ENCODE measurements at regions not wholly inside any gene's neighbourhood (a gene's known extent, or its start where the extent isn't known, plus 50 kb on each side); places are given as distances from the start of the nearest gene placed in this dataset.

- POLR2A ChIA-PET (ENCODE audit: partially characterized antibody): no interaction called here
- Histone ChIP-seq H3K18ac (ENCODE audit: extremely low read depth, low read length) (no peak overlapping the region), H2BK20ac (ENCODE audit: low read length) (peak overlapping the region; percentile 73; the same call in 1 of the 2 replicates), H3K4ac (replicated peaks; ENCODE audit: insufficient read length, low read depth, low read length) (no peak overlapping the region), H4K5ac (ENCODE audit: insufficient read length, low read depth, low read length) (no peak overlapping the region), H3K23me2 (ENCODE audit: low read depth, low read length) (no peaks in the 10 kb centered on the region), H2BK12ac (ENCODE audit: low read depth, low read length) (peak overlapping the region; percentile 85; the same call in 1 of the 2 replicates), H2AFZ (ENCODE audit: low read length) (peak overlapping the region; percentile 92; the same call in 1 of the 2 replicates), H3K56ac (replicated peaks; ENCODE audit: insufficient read length, low read depth, low read length) (no peak overlapping the region), H3K27me3 (replicated peaks in 1 of 4; ENCODE audit: control insufficient read depth in 3 of 4, extremely low read depth in 1 of 4, insufficient read depth in 3 of 4, low read length in 3 of 4) (no peaks in the 10 kb centered on the region), H2BK15ac (ENCODE audit: low read length) (no peak overlapping the region), H3K36me3 (ENCODE audit: control insufficient read depth in 2 of 4, insufficient read depth in 4 of 4, low read length in 3 of 4) (no peaks in the 10 kb centered on the region), H2BK5ac (ENCODE audit: low read depth, low read length) (0 out of 2 replicates have a peak overlapping the region, but pooled peaks have one; percentile 75), H4K91ac (replicated peaks; ENCODE audit: insufficient read length, low read length) (no peak overlapping the region), H3K4me1 (replicated peaks in 1 of 4; ENCODE audit: control insufficient read depth in 3 of 4, insufficient read depth in 4 of 4, low read length in 3 of 4) (peaks cover 0 to 11% (median 4%) of the 10 kb centered on the region in 4 experiments; a peak in 3 of 7 replicates), H3K4me3 (ENCODE audit: extremely low read depth in 1 of 4, insufficient read depth in 2 of 4, low read depth in 3 of 4, low read length in 4 of 4) (no peak overlapping the region), H4K20me1 (replicated peaks in 1 of 2; ENCODE audit: control insufficient read depth in 1 of 2, insufficient read depth in 2 of 2, low read length in 2 of 2) (no peaks in the 10 kb centered on the region), H3K79me2 (ENCODE audit: control insufficient read depth in 1 of 2, insufficient read depth in 2 of 2, low read length in 2 of 2) (no peaks in the 10 kb centered on the region), H3K9ac (replicated peaks in 1 of 4; ENCODE audit: extremely low read depth in 1 of 4, low read depth in 3 of 4, low read length in 3 of 4) (no peak overlapping the region), H2BK120ac (replicated peaks; ENCODE audit: low read depth, low read length) (no peak overlapping the region), H3K27ac (ENCODE audit: low read depth, low read length) (no peak overlapping the region), H2AK5ac (ENCODE audit: low read depth, low read length) (no peak overlapping the region), H3K14ac (ENCODE audit: insufficient read length) (no peak overlapping the region), H3K79me1 (ENCODE audit: low read depth, low read length) (no peaks in the 10 kb centered on the region), H3K4me2 (ENCODE audit: insufficient read depth in 1 of 2, low read depth in 2 of 2, low read length in 2 of 2) (peak overlapping the region in 1 of 2 experiments; percentile 22; a peak in 1 of 4 replicates), H3K9me3 (ENCODE audit: insufficient read depth in 2 of 2, low read depth in 1 of 2, low read length in 1 of 2) (peaks cover 0 to 2% of the 10 kb centered on the region in 2 experiments; a peak in 1 of 4 replicates), H3K23ac (ENCODE audit: insufficient read length) (no peak overlapping the region), H4K8ac (ENCODE audit: extremely low read depth, insufficient read depth, low read length) (no peak overlapping the region)
- DNase-seq (ENCODE audit: low read depth in 1 of 2, low spot score in 2 of 2): peak; percentile 46 to 60
- WGBS, 2 experiments (ENCODE audit: extremely low coverage in 1 of 2, insufficient coverage in 1 of 2, insufficient read length in 1 of 2, insufficient replicate concordance in 2 of 2, low coverage in 1 of 2, low lambda C conversion rate in 2 of 2, missing lambda C conversion rate in 1 of 2): 41% methylated on average over 5 of the region's 5 CpGs; no CpG with 5 or more reads in 1 of the 2 experiments
- peak; percentile 39 for FAIRE-seq
- CTCF ChIA-PET (ENCODE audit: partially characterized antibody): interaction anchor here (0.7 kb wide), 1 partner anchor 191 kb away, joined by 4 read pairs; no protein-coding TSS in a partner anchor
- TF ChIP-seq JUND (IDR thresholded peaks at IDR 0.05; ENCODE audit: low read length) (peak; percentile 92), SIX5 (IDR thresholded peaks at IDR 0.05; ENCODE audit: low read depth, low read length) (no peak), SIRT6 (IDR thresholded peaks at IDR 0.05; ENCODE audit: low read length) (no peak), EP300 (IDR thresholded peaks at IDR 0.05; ENCODE audit: borderline replicate concordance in 1 of 2, low read depth in 2 of 2, low read length in 2 of 2) (no peak), MAFK (IDR thresholded peaks at IDR 0.05; ENCODE audit: low read depth, low read length) (peak; percentile 4; the same call in 1 of the 2 replicates), GTF2F1 (IDR thresholded peaks at IDR 0.05; ENCODE audit: borderline replicate concordance, low read depth, low read length) (no peak), KDM4A (IDR thresholded peaks at IDR 0.05; ENCODE audit: low read depth, low read length, severe bottlenecking) (no peak), ATF2 (IDR thresholded peaks at IDR 0.05; ENCODE audit: low read length) (0 out of 2 replicates have a peak, but pooled peaks have one; percentile 41), CHD1 (IDR thresholded peaks at IDR 0.05; ENCODE audit: low read depth, low read length) (no peak), SP1 (IDR thresholded peaks at IDR 0.05; ENCODE audit: low read depth, low read length) (0 out of 2 replicates have a peak, but pooled peaks have one; percentile 19), TCF12 (IDR thresholded peaks at IDR 0.05; ENCODE audit: low read depth, low read length) (0 out of 2 replicates have a peak, but pooled peaks have one; percentile 55)
These were observed 359.2 kb upstream of the ACTBL2 start for GRCh38 chr5:57841676-57842363.

Data from H1 (cell line).